Skeletal muscle tissue (tissue), 3 donors: ENCODE measurements at regions not wholly inside any gene's neighbourhood (a gene's known extent, or its start where the extent isn't known, plus 50 kb on each side); places are given as distances from the start of the nearest gene placed in this dataset.

Experiments
- H3K27ac ChIP-seq: one replicate; pipeline ENCODE4 v1.7.0; 2013; ENCODE audit warnings: mild to moderate bottlenecking, low read depth, low read length, inconsistent platforms
- H3K27me3 ChIP-seq, 3 donors: one replicate each; pipeline ENCODE4 v1.7.0; 2013; ENCODE audit warnings: low read length in 3 of 3; ENCODE audit not compliant: control insufficient read depth in 3 of 3, insufficient read depth in 3 of 3
- H3K36me3 ChIP-seq, 3 donors: one replicate each; pipeline ENCODE4 v1.7.0; 2013; ENCODE audit warnings: low read length in 3 of 3; ENCODE audit not compliant: control insufficient read depth in 3 of 3, insufficient read depth in 3 of 3
- H3K4me1 ChIP-seq, 3 donors: one replicate each; pipeline ENCODE4 v1.7.0; 2013; ENCODE audit warnings: low read length in 3 of 3, mild to moderate bottlenecking in 3 of 3; ENCODE audit not compliant: control insufficient read depth in 3 of 3, insufficient read depth in 3 of 3
- H3K4me3 ChIP-seq, 3 donors: one replicate each; pipeline ENCODE4 v1.7.0; 2013; ENCODE audit warnings: low read length in 3 of 3
- H3K9ac ChIP-seq, 3 donors: one replicate each; pipeline ENCODE4 v1.7.0; 2013; ENCODE audit warnings: low read length in 3 of 3, mild to moderate bottlenecking in 3 of 3, moderate library complexity in 2 of 3, low read depth in 1 of 3
- H3K9me3 ChIP-seq, 3 donors: one replicate each; pipeline ENCODE4 v1.7.0; 2013; ENCODE audit warnings: low read length in 3 of 3; ENCODE audit not compliant: control insufficient read depth in 3 of 3
- donor health status: Osteomylitis.

DNA sequence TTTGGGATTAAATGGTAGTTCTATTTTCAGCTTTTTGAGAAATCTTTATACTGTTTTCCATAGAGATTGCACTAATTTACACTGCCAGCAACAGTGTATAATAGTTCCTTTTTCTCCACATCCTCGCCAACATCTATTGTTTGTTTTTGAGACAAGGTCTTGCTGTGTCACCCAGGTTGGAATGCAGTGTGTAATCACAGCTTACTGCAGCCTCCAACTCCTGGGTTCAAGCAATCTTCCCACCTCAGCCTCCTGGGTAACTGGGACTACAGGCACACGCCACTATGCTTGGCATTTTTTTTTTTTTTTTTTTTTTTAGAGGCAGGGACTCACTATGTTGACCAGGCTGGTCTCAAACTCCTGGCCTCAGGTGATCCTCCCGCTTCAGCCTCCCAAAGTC, 164.5 kb upstream of the CXADR start:
- Histone ChIP-seq H3K9me3 (no peaks in the 10 kb centered on the region), H3K27me3 (no peaks in the 10 kb centered on the region), H3K36me3 (no peaks in the 10 kb centered on the region), H3K4me3 (no peak overlapping the region), H3K4me1 (no peaks in the 10 kb centered on the region), H3K27ac (no peak overlapping the region), H3K9ac (no peak overlapping the region)

DNA sequence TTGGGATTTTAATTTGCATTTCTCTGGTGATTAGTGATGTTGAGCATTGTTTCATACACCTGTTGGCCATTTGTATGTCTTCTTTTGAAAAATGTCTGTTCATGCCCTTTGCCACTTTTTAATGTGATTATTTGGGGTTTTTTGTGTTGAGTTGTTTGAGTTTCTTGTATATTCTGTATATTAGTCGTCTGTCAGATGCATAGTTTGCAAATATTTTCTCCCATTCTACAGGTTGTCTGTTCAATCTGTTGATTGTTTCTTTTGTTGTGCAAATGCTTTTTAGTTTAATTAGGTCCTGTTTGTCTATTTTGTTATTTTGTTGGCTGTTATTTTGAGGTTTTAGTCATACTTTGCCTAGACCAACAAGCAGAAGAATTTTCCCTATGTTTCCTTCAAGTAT, 164.0 kb upstream of the CXADR start:
- H3K9me3 ChIP-seq, result no peaks in the 10 kb centered on the region
- no peak overlapping the region for H3K9ac ChIP-seq
- no peak overlapping the region for H3K4me3 ChIP-seq
- H3K36me3 ChIP-seq, result no peaks in the 10 kb centered on the region
- no peaks in the 10 kb centered on the region for H3K27me3 ChIP-seq
- no peaks in the 10 kb centered on the region for H3K4me1 ChIP-seq
- H3K27ac ChIP-seq, result no peak overlapping the region

DNA sequence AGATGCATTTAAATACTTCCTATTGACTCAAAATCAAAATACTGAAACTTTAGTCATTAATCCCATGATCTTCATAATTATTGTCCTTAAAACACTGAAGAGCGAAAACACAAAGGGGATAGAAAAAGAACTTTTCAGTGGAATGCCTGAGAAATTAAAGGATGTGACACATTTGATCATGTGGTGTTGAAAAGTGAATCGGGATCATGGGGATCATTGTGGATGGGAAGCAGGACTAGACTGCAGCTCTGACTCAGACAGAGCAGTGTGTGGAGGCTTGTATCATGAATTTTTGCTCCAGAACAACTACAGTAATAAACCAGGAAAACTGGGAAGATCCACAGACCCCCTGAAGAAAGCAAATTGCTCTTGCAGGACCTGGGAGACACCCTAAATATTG, 161.1 kb upstream of the CXADR start:
- Histone ChIP-seq H3K9me3 (no peaks in the 10 kb centered on the region), H3K36me3 (no peaks in the 10 kb centered on the region), H3K9ac (no peak overlapping the region), H3K27me3 (no peaks in the 10 kb centered on the region), H3K4me3 (no peak overlapping the region), H3K4me1 (no peaks in the 10 kb centered on the region), H3K27ac (no peak overlapping the region)

DNA sequence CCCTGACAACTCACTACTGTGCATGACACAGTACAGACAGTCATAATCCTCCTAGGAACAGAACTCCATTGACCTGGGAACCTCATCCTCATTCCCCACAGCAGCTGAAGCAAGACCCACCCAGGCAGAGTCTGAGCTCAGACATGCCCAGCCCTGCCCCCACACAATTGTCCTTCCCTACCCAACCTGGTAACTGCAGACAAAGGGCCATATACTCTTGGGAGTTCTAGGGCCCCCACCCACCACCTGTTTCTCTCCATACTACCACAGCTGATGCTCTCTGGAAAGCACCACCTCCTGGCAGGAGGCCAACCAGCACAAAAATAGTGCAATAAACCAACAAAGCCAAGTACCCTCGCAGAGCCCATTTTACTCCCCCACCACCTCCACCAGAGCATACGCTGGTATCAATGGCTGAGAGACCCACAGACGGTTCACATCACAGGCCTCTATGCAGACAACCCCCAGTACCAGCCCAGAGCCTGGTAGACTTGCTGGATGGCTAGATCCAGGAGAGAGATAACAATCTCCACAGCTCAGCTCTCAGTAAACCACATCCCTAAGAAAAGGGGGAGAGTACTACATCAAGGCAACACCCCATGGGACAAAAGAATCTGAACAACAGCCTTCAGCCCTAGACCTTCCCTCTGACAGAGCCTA, 159.7 kb upstream of the CXADR start:
- Histone ChIP-seq H3K9me3 (no peaks in the 10 kb centered on the region), H3K4me1 (no peaks in the 10 kb centered on the region), H3K4me3 (no peak overlapping the region), H3K9ac (no peak overlapping the region), H3K36me3 (no peaks in the 10 kb centered on the region), H3K27me3 (no peaks in the 10 kb centered on the region), H3K27ac (no peak overlapping the region)

DNA sequence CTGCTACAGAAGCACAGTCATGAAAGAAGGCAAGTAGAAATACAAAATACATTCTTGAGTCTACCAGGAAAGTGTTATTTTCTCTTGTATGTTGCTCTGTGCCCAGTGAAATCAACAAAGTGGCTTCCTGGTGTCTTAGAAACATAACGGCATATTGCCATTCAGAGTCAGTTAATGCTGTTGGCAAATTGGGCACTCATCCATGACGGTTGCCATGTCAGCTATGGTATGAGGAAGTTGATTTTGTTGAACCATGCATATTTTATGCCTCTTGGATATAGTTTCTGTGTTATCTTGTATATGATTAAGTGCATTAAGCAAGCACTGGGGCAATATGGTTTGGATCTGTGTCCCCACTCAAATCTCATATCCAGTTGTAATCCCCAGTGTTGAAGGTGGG, 153.1 kb upstream of the CXADR start:
- Histone ChIP-seq H3K27ac (no peak overlapping the region), H3K4me3 (no peak overlapping the region), H3K9me3 (no peaks in the 10 kb centered on the region), H3K36me3 (no peaks in the 10 kb centered on the region), H3K4me1 (no peaks in the 10 kb centered on the region), H3K9ac (no peak overlapping the region), H3K27me3 (no peaks in the 10 kb centered on the region)

DNA sequence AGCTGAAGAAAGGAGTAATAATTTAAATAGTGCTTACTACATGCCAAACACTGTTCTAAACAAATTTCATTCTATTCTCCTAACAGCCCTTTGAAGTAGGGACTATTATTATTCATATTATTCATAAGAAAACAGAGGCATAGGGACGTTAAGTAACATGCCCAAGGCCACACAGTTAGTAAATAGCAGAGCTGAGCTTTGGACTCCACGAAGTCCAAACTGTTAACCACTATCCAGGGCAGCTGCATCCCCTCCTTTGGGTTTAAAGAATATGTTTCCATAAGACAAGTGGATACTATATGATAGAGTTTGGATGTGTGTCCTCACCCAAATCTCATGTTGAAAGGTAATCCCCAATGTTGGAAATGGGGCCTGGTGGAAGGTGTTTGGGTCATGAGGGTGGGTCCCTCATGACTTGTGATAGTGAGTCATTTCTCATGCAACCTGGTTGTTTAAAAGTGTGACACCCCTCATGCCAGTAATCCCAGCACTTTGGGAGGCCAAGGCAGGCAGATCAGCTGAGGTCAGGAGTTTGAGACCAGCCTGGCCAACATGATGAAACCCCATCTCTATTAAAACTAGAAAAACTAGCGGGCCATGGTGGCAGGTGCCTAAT, 144.0 kb upstream of the CXADR start:
- peaks cover 0 to 5% (median 0%) of the 10 kb centered on the region in 3 donors for H3K27me3 ChIP-seq

GRCh38 chr21:17370263-17370662, 142.6 kb upstream of the CXADR start:
- Histone ChIP-seq H3K4me1 (no peaks in the 10 kb centered on the region), H3K9me3 (no peaks in the 10 kb centered on the region), H3K27ac (no peak overlapping the region), H3K27me3 (peaks cover 0 to 5% (median 0%) of the 10 kb centered on the region in 3 donors), H3K4me3 (no peak overlapping the region), H3K9ac (no peak overlapping the region), H3K36me3 (no peaks in the 10 kb centered on the region)

More for the DNA sequence above, 144.0 kb upstream of the CXADR start:
- Histone ChIP-seq H3K4me1 (no peaks in the 10 kb centered on the region), H3K9ac (no peak overlapping the region), H3K9me3 (no peaks in the 10 kb centered on the region), H3K36me3 (no peaks in the 10 kb centered on the region), H3K4me3 (no peak overlapping the region), H3K27ac (no peak overlapping the region)

GRCh38 chr21:17370916-17371315, 141.9 kb upstream of the CXADR start:
- H3K9me3 ChIP-seq, result no peaks in the 10 kb centered on the region
- H3K36me3 ChIP-seq, result no peaks in the 10 kb centered on the region
- H3K9ac ChIP-seq, result no peak overlapping the region
- H3K4me1 ChIP-seq, result no peaks in the 10 kb centered on the region
- H3K27ac ChIP-seq, result no peak overlapping the region
- H3K27me3 ChIP-seq, result peaks cover 0 to 5% (median 0%) of the 10 kb centered on the region in 3 donors
- no peak overlapping the region for H3K4me3 ChIP-seq

- no peak overlapping the region for H3K4me3 ChIP-seq
- no peak overlapping the region for H3K27ac ChIP-seq
- no peaks in the 10 kb centered on the region for H3K36me3 ChIP-seq
- H3K9ac ChIP-seq, result no peak overlapping the region
- no peaks in the 10 kb centered on the region for H3K9me3 ChIP-seq
- H3K4me1 ChIP-seq, result no peaks in the 10 kb centered on the region
- peaks cover 0 to 5% (median 0%) of the 10 kb centered on the region in 3 donors for H3K27me3 ChIP-seq
These were observed 141.4 kb upstream of the CXADR start for GRCh38 chr21:17371450-17371849.

GRCh38 chr21:17372200-17372599, 140.6 kb upstream of the CXADR start:
- Histone ChIP-seq H3K4me3 (no peak overlapping the region), H3K27me3 (peaks cover 0 to 5% (median 0%) of the 10 kb centered on the region in 3 donors), H3K4me1 (no peaks in the 10 kb centered on the region), H3K9ac (no peak overlapping the region), H3K36me3 (no peaks in the 10 kb centered on the region), H3K27ac (no peak overlapping the region), H3K9me3 (no peaks in the 10 kb centered on the region)
